NT2/D1 (cell line): ENCODE measurements at regions not wholly inside any gene's neighbourhood (a gene's known extent, or its start where the extent isn't known, plus 50 kb on each side); places are given as distances from the start of the nearest gene placed in this dataset.

Experiments used
- DNase-seq: peaks from one replicate; pipeline ENCODE4 v3.0.0-alpha.2; 2011; ENCODE audit warnings: low read depth, low spot score
- H3K27me3 ChIP-seq: 2 replicates; pipeline ENCODE4 v1.6.0; 2011; ENCODE audit warnings: mild to moderate bottlenecking; ENCODE audit not compliant: insufficient read length, insufficient read depth
- H3K36me3 ChIP-seq: 2 replicates; pipeline ENCODE4 v1.6.1; 2011; ENCODE audit warnings: mild to moderate bottlenecking, low read length, mixed read lengths; ENCODE audit not compliant: insufficient read depth, insufficient read length
- H3K4me1 ChIP-seq: 2 replicates; pipeline ENCODE4 v1.5.1; 2011; ENCODE audit not compliant: insufficient read depth, insufficient read length
- H3K4me3 ChIP-seq: 2 replicates; pipeline ENCODE4 v1.5.1; 2011; ENCODE audit warnings: low read depth; ENCODE audit not compliant: insufficient read length
- H3K9ac ChIP-seq: 2 replicates; pipeline ENCODE4 v1.6.0; 2011; ENCODE audit warnings: low read depth; ENCODE audit not compliant: insufficient read length
- H3K9me3 ChIP-seq: 2 replicates; pipeline ENCODE4 v1.5.1; 2011; ENCODE audit warnings: mild to moderate bottlenecking, low read length; ENCODE audit not compliant: insufficient read depth
- SUZ12 ChIP-seq: IDR thresholded peaks from 2 replicates; pipeline ENCODE4 v1.6.1; 2011; ENCODE audit not compliant: insufficient read length, insufficient read depth; ENCODE audit errors: extremely low read depth
- YY1 ChIP-seq: IDR thresholded peaks from 2 replicates; pipeline ENCODE4 v1.6.1; 2011; ENCODE audit not compliant: insufficient read length, insufficient read depth
- ZNF274 ChIP-seq: IDR thresholded peaks from 2 replicates; pipeline ENCODE4 v1.6.1; 2011; ENCODE audit warnings: mild to moderate bottlenecking, low read depth, low read length

GRCh38 chr7:41156268-41156667 is 546.6 kb downstream of the INHBA start:
- Histone ChIP-seq H3K4me1 (no peaks in the 10 kb centered on the region), H3K27me3 (no peaks in the 10 kb centered on the region), H3K9me3 (peaks cover 11% of the 10 kb centered on the region), H3K9ac (no peak overlapping the region), H3K36me3 (no peaks in the 10 kb centered on the region), H3K4me3 (no peak overlapping the region)
- TF ChIP-seq SUZ12 (no peak), ZNF274 (no peak), YY1 (no peak)
- DNase-seq, result no peak

GRCh38 chr7:41153268-41153667 is 549.6 kb downstream of the INHBA start:
- H3K4me1 ChIP-seq, result no peaks in the 10 kb centered on the region
- no peaks in the 10 kb centered on the region for H3K9me3 ChIP-seq
- no peaks in the 10 kb centered on the region for H3K27me3 ChIP-seq
- no peak for DNase-seq
- TF ChIP-seq SUZ12 (no peak), YY1 (no peak), ZNF274 (no peak)
- no peaks in the 10 kb centered on the region for H3K36me3 ChIP-seq
- H3K4me3 ChIP-seq, result no peak overlapping the region
- no peak overlapping the region for H3K9ac ChIP-seq

- DNase-seq, result no peak
- Histone ChIP-seq H3K4me1 (no peaks in the 10 kb centered on the region), H3K9ac (no peak overlapping the region), H3K27me3 (no peaks in the 10 kb centered on the region), H3K9me3 (no peaks in the 10 kb centered on the region), H3K36me3 (no peaks in the 10 kb centered on the region), H3K4me3 (no peak overlapping the region)
- TF ChIP-seq YY1 (no peak), ZNF274 (no peak), SUZ12 (no peak)
These were observed 550.7 kb downstream of the INHBA start for GRCh38 chr7:41152179-41152678.

GRCh38 chr7:41149576-41149975 is 553.3 kb downstream of the INHBA start:
- TF ChIP-seq SUZ12 (no peak), YY1 (no peak), ZNF274 (no peak)
- no peaks in the 10 kb centered on the region for H3K9me3 ChIP-seq
- no peak for DNase-seq
- no peaks in the 10 kb centered on the region for H3K27me3 ChIP-seq
- no peaks in the 10 kb centered on the region for H3K36me3 ChIP-seq
- no peaks in the 10 kb centered on the region for H3K4me1 ChIP-seq
- H3K9ac ChIP-seq, result no peak overlapping the region
- no peak overlapping the region for H3K4me3 ChIP-seq

- no peaks in the 10 kb centered on the region for H3K36me3 ChIP-seq
- H3K9me3 ChIP-seq, result no peaks in the 10 kb centered on the region
- H3K4me3 ChIP-seq, result no peak overlapping the region
- H3K27me3 ChIP-seq, result no peaks in the 10 kb centered on the region
- no peak for TF ChIP-seq SUZ12
- TF ChIP-seq YY1, result no peak
- TF ChIP-seq ZNF274, result no peak
- DNase-seq, result no peak
- H3K9ac ChIP-seq, result no peak overlapping the region
- H3K4me1 ChIP-seq, result no peaks in the 10 kb centered on the region
These were observed 554.4 kb downstream of the INHBA start for GRCh38 chr7:41148521-41148951.

- TF ChIP-seq SUZ12 (no peak), ZNF274 (no peak), YY1 (no peak)
- Histone ChIP-seq H3K36me3 (no peaks in the 10 kb centered on the region), H3K27me3 (no peaks in the 10 kb centered on the region), H3K4me1 (no peaks in the 10 kb centered on the region), H3K4me3 (no peak overlapping the region), H3K9ac (no peak overlapping the region), H3K9me3 (no peaks in the 10 kb centered on the region)
- no peak for DNase-seq
These were observed 555.0 kb downstream of the INHBA start for GRCh38 chr7:41147606-41148485.

- no peak overlapping the region for H3K9ac ChIP-seq
- no peaks in the 10 kb centered on the region for H3K36me3 ChIP-seq
- H3K4me1 ChIP-seq, result no peaks in the 10 kb centered on the region
- H3K9me3 ChIP-seq, result no peaks in the 10 kb centered on the region
- no peak overlapping the region for H3K4me3 ChIP-seq
- DNase-seq, result no peak
- TF ChIP-seq ZNF274 (no peak), YY1 (no peak), SUZ12 (no peak)
- no peaks in the 10 kb centered on the region for H3K27me3 ChIP-seq
These were observed 556.5 kb downstream of the INHBA start for GRCh38 chr7:41146429-41146828.
